HG03469 (cell line): ENCODE measurements at regions not wholly inside any gene's neighbourhood (a gene's known extent, or its start where the extent isn't known, plus 50 kb on each side); places are given as distances from the start of the nearest gene placed in this dataset.
A peak's percentile ranks its signal among the peaks of the same experiment; 100 is the strongest.

ENCODE experiments used
- ATAC-seq: cut with Tn5 transposase; IDR thresholded peaks from one replicate; pipeline ENCODE4 v1.9.1; 2021; ENCODE audit warnings: mild to moderate bottlenecking, moderate library complexity, moderate number of reproducible peaks; ENCODE audit not compliant: unreplicated experiment

GRCh38 chr1:57770772-57771171, 346.9 kb upstream of the DAB1 start:
- ATAC-seq = peak; percentile 67

- ATAC-seq = no peak
Observed at GRCh38 chr1:57770236-57770635, 346.4 kb upstream of the DAB1 start.

GRCh38 chr1:57761628-57762027, 337.8 kb upstream of the DAB1 start:
- no peak for ATAC-seq

GRCh38 chr1:57752843-57753242, 329.0 kb upstream of the DAB1 start:
- ATAC-seq = no peak

- ATAC-seq = no peak
Observed at GRCh38 chr1:57748719-57749118, 324.9 kb upstream of the DAB1 start.

DNA sequence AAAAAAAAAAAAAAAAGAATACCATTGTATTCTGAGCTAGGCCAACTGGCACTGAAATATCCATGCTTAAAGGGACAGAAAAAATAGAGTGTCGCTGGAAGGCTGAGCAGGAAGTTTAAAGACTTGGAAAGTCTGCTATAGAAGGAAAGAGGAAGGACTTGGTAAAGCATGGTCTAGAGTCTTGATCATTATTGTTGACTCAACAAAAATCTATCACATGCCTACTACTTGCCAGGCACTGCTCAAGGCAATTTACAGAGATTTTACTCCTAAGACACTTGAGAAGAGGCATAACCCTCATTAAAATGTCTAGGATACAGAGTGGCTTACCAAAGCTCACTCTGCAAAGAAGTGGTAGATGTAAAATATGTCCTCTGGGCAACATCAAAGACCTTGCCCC, 324.0 kb upstream of the DAB1 start:
- no peak for ATAC-seq

DNA sequence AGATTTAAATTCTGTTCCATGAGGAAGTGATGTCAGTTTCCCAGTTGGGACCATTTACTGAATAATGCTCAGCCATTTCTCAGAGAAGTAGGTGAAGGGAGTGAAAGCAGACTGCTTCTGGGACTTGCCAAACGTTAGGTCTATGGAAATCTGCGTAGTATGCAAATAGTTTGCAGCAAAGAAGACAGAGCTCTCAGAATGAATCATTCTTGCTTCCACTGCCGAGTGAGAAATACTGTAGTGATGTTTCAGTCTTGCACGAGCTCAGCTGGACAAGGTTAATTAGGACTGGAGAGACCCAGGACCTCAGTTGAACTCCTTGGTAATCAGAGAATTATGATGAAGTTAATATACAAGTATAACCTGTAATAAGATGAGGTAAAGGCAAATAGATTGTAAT, 317.7 kb upstream of the DAB1 start:
- ATAC-seq = peak; percentile 90

DNA sequence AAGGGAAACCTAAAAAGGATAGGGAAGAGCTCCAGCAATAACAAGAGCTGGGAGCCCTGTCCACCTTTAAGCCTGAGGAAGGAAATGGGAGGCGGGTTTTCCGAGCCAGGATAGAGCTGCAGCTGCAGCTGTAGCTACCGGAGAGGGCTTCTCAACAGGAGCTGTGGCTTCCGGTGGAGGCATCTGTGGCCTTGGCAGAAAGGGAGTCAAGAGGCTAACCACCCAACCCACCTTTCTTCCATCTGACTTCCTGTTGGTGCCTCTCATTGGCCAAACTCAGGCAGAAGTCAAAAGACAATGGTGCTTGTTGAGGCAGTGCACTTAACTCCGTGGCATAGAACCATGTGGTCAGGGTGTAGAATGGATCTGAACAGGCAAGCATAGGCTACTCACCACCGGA, 313.1 kb upstream of the DAB1 start:
- no peak for ATAC-seq

- ATAC-seq = no peak
Observed at GRCh38 chr1:57729181-57729580, 305.3 kb upstream of the DAB1 start.

DNA sequence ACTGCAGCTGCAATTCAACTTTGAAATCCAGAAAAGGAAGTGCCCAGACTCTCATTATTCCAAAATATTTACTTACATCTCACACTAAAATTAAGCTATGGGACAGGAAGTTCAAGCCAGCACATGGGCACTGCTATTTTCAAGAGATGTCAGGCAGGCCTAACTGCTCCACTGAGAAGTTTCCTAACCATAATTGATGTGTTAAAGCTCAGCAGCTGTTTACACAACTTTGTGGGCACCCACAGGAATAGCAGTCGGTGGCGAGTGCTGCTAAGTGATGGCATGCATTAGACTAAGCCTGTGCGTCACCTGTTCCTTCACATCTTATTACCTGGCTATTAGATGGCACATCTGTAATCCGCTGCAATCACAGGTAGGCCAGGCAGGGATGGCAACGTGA, 303.3 kb upstream of the DAB1 start:
- no peak for ATAC-seq

- ATAC-seq = no peak
Observed at GRCh38 chr1:57725318-57725717, 301.5 kb upstream of the DAB1 start.

DNA sequence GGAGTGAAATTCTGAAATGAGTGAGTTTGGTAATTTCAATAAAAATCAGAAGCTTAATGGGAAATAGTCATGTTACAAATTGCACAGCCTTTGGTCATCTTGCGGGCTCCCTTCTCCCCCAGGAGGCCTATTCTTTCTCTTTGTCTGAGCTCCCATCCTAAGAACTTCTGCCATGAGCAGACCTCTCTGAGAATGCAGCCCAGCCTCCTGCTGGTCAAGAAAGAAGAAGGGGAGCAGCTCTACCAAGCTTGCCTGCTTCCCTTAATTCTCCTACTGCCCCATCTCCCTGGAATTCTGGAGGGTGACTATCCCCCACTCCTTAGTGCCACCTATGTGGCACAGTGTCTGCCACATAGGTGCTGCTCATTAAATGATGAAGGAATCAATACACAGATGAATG, 300.7 kb upstream of the DAB1 start:
- ATAC-seq = no peak

GRCh38 chr1:57722285-57722978, 298.6 kb upstream of the DAB1 start:
- ATAC-seq = no peak

DNA sequence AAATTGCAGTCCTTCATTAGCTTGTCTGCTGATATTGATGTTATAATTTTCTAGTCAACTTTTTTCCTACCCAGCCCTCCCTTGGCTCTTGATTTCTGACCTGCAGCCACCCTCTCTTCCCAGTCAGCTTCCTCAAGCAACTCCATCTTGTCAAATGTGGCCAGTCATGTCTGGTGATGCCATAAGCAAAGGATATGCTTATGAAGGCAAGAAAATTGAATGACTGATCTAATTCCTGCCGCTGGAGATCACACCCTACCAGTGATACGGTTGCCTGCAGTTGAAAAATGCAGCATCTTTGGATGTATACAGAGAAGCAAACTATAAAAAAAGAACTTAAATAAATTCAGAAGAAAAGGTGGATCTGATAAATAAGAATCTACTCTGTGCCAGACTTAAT, 297.1 kb upstream of the DAB1 start:
- no peak for ATAC-seq

GRCh38 chr1:57719274-57719673, 295.4 kb upstream of the DAB1 start:
- no peak for ATAC-seq

GRCh38 chr1:57713501-57713900, 289.6 kb upstream of the DAB1 start:
- no peak for ATAC-seq

GRCh38 chr1:57712846-57713245, 289.0 kb upstream of the DAB1 start:
- no peak for ATAC-seq

GRCh38 chr1:57711326-57711725, 287.5 kb upstream of the DAB1 start:
- no peak for ATAC-seq

DNA sequence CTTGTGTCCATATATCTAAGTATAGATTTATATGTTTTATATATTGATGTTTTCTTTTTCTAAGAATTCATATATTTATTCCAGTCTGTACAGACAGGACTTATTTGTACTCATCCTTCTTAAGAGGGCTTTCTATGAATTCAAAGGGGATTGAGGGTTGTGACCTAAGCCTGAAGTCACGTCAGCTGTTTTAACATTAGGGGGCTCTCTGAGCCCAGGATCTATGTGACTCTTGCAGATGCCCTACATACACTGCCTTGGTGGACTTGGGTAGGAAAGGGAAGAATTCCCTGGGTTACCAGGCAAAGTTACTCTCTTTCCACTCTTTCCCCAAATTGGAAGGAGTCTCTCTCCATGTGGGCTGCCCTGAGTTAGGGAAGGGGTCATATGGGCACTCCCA, 283.8 kb upstream of the DAB1 start:
- no peak for ATAC-seq

DNA sequence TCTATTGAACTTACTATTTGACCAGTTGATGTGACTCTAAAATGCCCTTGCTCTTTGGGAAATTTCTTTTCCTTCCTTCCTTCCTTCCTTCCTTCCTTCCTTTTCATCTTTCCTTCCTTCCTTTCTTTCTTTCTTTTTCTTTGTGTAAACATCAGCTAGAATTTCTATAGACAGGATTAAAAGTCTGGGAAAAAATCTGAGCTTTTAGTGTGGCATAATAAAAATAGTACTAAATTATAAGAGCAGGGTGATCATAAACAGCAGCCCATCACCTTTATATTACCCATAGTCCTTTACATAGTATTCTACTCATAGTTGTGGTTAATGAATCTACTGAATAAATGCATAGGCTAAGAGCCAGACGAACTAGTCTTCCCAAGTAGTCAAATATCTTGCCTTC, 281.0 kb upstream of the DAB1 start:
- no peak for ATAC-seq

DNA sequence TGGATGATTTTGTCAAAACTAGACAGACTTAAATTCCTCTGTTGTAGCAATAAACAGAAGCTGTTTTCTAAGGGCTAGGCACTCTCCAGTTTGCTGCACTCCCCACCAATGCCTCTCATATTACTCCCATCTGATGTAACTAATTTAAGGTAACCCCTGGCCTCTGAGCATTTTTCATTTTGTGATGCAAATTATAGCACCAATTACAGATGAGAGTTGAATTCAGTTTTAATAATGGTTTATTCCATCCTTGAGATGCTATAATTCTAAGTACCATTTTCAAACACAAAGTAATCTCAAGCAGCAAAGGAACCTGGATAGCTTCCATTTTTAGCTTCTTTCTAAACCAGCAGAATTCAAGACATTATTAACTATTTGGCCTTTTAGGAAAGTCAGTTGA, 280.4 kb upstream of the DAB1 start:
- no peak for ATAC-seq

DNA sequence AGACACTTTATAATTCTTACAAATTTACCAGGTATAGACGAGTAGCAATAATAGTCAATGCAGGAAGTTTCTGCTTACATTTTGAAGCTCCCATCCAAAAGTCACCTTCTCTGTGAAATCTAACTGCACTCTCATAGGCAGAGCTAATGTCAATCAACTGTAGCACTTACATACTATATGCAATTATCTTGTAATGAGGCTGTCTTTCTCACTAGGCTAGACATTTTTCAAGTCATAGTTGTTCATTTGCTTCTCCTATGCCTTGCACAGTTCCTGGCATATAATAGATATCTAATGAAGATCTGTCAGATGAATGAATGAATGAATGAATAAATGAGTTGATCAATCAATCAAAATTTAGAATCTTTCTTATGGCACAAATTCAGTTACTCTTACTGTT, 273.0 kb upstream of the DAB1 start:
- no peak for ATAC-seq

DNA sequence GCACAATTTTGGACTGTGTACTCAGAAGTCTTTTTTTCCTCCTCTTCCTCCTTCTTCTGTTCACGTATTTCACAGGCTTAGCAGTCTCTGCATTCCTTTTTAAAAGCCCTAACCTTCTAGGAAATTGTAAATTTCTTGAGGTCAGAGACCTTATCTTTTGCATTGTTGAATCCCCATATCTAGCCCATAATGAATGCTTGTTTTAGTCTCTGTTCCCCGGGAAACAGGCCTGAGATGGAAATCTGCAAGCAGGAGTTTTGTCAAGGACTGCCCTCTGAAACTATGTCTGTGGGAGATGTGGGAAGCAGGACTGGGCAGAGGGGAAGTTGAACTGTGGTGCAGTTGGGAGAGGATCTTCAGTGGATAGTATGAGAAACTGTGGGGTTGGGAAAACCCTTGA, 272.2 kb upstream of the DAB1 start:
- ATAC-seq = no peak
